ENCODE measurements at regions not wholly inside any gene's neighbourhood (a gene's known extent, or its start where the extent isn't known, plus 50 kb on each side); places are given as distances from the start of the nearest gene placed in this dataset.

GRCh38 chr9:99694393-99694792 lies 127.3 kb upstream of the NR4A3 start:
- no peak for DNase-seq (ENCODE audit: low read depth)
- TF ChIP-seq CTCF (IDR thresholded peaks at IDR 0.05; ENCODE audit: low read depth, low read length, missing control alignments): no peak
- H3K4me3 ChIP-seq (ENCODE audit: low read depth, low read length): no peak overlapping the region

GRCh38 chr9:99699396-99699795 lies 122.3 kb upstream of the NR4A3 start:
- DNase-seq (ENCODE audit: low read depth): no peak
- no peak for TF ChIP-seq CTCF (IDR thresholded peaks at IDR 0.05; ENCODE audit: low read depth, low read length, missing control alignments)
- H3K4me3 ChIP-seq (ENCODE audit: low read depth, low read length): no peak overlapping the region

- DNase-seq (ENCODE audit: low read depth): no peak
- H3K4me3 ChIP-seq (ENCODE audit: low read depth, low read length): no peak overlapping the region
- TF ChIP-seq CTCF (IDR thresholded peaks at IDR 0.05; ENCODE audit: low read depth, low read length, missing control alignments): no peak
Measured at GRCh38 chr9:99712214-99712613, 109.5 kb upstream of the NR4A3 start.

GRCh38 chr9:99713838-99714306 lies 107.8 kb upstream of the NR4A3 start:
- DNase-seq (ENCODE audit: low read depth): peak; percentile 12
- TF ChIP-seq CTCF (IDR thresholded peaks at IDR 0.05; ENCODE audit: low read depth, low read length, missing control alignments): no peak
- no peak overlapping the region for H3K4me3 ChIP-seq (ENCODE audit: low read depth, low read length)

GRCh38 chr9:99718631-99719030 lies 103.1 kb upstream of the NR4A3 start:
- no peak for TF ChIP-seq CTCF (IDR thresholded peaks at IDR 0.05; ENCODE audit: low read depth, low read length, missing control alignments)
- no peak for DNase-seq (ENCODE audit: low read depth)
- H3K4me3 ChIP-seq (ENCODE audit: low read depth, low read length): no peak overlapping the region

GRCh38 chr9:99720455-99721050 lies 101.1 kb upstream of the NR4A3 start:
- DNase-seq (ENCODE audit: low read depth): peak; percentile 45
- no peak for TF ChIP-seq CTCF (IDR thresholded peaks at IDR 0.05; ENCODE audit: low read depth, low read length, missing control alignments)
- H3K4me3 ChIP-seq (ENCODE audit: low read depth, low read length): peak overlapping the region; percentile 53

GRCh38 chr9:99721898-99722297 lies 99.8 kb upstream of the NR4A3 start:
- TF ChIP-seq CTCF (IDR thresholded peaks at IDR 0.05; ENCODE audit: low read depth, low read length, missing control alignments): no peak
- no peak for DNase-seq (ENCODE audit: low read depth)

More at GRCh38 chr9:99721898-99722297, 99.8 kb upstream of the NR4A3 start:
- no peak overlapping the region for H3K4me3 ChIP-seq (ENCODE audit: low read depth, low read length)
